Ishikawa (cell line): ENCODE measurements at regions not wholly inside any gene's neighbourhood (a gene's known extent, or its start where the extent isn't known, plus 50 kb on each side); places are given as distances from the start of the nearest gene placed in this dataset.

Experiments
- EP300 ChIP-seq: IDR thresholded peaks from 2 replicates; pipeline ENCODE4 v1.6.1; 2012; ENCODE audit warnings: borderline replicate concordance
- TAF1 ChIP-seq: IDR thresholded peaks from 2 replicates; pipeline ENCODE4 v1.6.1; 2012; ENCODE audit warnings: low read depth, mild to moderate bottlenecking
- YY1 ChIP-seq: IDR thresholded peaks from 2 replicates; pipeline ENCODE4 v1.6.1; 2012; ENCODE audit warnings: low read depth
- TF ChIP-seq, protein P1 (sequence below): IDR thresholded peaks from 2 replicates; pipeline ENCODE4 v1.6.1; 2012
- TF ChIP-seq, protein P2 (sequence below): IDR thresholded peaks from 2 replicates; pipeline ENCODE4 v1.6.1; 2012; ENCODE audit warnings: low read depth, mild to moderate bottlenecking

DNA sequence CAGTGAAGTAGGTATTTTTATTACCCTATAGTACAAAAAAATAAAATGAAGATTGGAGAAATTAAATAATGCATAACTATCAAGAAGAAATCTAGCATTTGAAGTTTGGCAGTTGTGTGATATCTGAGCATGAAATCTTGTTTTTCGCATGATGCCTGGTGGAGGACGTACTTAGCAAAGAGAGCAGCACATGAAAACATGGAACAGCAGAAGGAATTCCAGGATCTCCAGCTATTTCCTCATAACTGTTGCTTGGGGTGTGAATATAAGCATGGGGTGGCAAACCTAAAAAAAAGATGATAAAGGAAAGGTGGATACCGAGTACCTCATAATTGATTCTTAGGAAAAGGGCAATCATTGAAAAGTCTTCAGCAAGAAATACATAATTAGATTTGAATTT, 174.3 kb upstream of the FAM3C start:
- TF ChIP-seq EP300 (no peak), TAF1 (no peak), YY1 (no peak)
- TF ChIP-seq, protein P1, sequence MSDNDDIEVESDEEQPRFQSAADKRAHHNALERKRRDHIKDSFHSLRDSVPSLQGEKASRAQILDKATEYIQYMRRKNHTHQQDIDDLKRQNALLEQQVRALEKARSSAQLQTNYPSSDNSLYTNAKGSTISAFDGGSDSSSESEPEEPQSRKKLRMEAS = no peak
- TF ChIP-seq, protein P2, sequence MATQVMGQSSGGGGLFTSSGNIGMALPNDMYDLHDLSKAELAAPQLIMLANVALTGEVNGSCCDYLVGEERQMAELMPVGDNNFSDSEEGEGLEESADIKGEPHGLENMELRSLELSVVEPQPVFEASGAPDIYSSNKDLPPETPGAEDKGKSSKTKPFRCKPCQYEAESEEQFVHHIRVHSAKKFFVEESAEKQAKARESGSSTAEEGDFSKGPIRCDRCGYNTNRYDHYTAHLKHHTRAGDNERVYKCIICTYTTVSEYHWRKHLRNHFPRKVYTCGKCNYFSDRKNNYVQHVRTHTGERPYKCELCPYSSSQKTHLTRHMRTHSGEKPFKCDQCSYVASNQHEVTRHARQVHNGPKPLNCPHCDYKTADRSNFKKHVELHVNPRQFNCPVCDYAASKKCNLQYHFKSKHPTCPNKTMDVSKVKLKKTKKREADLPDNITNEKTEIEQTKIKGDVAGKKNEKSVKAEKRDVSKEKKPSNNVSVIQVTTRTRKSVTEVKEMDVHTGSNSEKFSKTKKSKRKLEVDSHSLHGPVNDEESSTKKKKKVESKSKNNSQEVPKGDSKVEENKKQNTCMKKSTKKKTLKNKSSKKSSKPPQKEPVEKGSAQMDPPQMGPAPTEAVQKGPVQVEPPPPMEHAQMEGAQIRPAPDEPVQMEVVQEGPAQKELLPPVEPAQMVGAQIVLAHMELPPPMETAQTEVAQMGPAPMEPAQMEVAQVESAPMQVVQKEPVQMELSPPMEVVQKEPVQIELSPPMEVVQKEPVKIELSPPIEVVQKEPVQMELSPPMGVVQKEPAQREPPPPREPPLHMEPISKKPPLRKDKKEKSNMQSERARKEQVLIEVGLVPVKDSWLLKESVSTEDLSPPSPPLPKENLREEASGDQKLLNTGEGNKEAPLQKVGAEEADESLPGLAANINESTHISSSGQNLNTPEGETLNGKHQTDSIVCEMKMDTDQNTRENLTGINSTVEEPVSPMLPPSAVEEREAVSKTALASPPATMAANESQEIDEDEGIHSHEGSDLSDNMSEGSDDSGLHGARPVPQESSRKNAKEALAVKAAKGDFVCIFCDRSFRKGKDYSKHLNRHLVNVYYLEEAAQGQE = no peak
